ENCODE measurements at regions not wholly inside any gene's neighbourhood (a gene's known extent, or its start where the extent isn't known, plus 50 kb on each side); places are given as distances from the start of the nearest gene placed in this dataset.

GRCh38 chr6:113458368-113459010 lies 398.7 kb upstream of the MARCKS start:
- Histone ChIP-seq H3K27me3 (ENCODE audit: insufficient read depth, poor library complexity, severe bottlenecking) (no peaks in the 10 kb centered on the region), H3K4me3 (replicated peaks; ENCODE audit: insufficient read depth, low read length) (no peak overlapping the region), H3K27ac (replicated peaks) (no peak overlapping the region)
- TF ChIP-seq REST (IDR thresholded peaks at IDR 0.05; ENCODE audit: insufficient replicate concordance, low read depth) (no peak), SPI1 (IDR thresholded peaks at IDR 0.05; ENCODE audit: borderline replicate concordance, low read depth) (no peak), POLR2AphosphoS5 (IDR thresholded peaks at IDR 0.05; ENCODE audit: low read depth) (no peak), GABPA (IDR thresholded peaks at IDR 0.05; ENCODE audit: low read depth) (no peak)
- TF ChIP-seq, protein P1, sequence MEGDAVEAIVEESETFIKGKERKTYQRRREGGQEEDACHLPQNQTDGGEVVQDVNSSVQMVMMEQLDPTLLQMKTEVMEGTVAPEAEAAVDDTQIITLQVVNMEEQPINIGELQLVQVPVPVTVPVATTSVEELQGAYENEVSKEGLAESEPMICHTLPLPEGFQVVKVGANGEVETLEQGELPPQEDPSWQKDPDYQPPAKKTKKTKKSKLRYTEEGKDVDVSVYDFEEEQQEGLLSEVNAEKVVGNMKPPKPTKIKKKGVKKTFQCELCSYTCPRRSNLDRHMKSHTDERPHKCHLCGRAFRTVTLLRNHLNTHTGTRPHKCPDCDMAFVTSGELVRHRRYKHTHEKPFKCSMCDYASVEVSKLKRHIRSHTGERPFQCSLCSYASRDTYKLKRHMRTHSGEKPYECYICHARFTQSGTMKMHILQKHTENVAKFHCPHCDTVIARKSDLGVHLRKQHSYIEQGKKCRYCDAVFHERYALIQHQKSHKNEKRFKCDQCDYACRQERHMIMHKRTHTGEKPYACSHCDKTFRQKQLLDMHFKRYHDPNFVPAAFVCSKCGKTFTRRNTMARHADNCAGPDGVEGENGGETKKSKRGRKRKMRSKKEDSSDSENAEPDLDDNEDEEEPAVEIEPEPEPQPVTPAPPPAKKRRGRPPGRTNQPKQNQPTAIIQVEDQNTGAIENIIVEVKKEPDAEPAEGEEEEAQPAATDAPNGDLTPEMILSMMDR (IDR thresholded peaks at IDR 0.05; ENCODE audit: insufficient read depth, low read length): no peak
- no peak for DNase-seq (ENCODE audit: low read depth in 1 of 2, low spot score in 1 of 2)

GRCh38 chr6:113461153-113461932 lies 395.8 kb upstream of the MARCKS start:
- no peak for DNase-seq (ENCODE audit: low read depth in 1 of 2, low spot score in 1 of 2)
- TF ChIP-seq GABPA (IDR thresholded peaks at IDR 0.05; ENCODE audit: low read depth) (no peak), REST (IDR thresholded peaks at IDR 0.05; ENCODE audit: insufficient replicate concordance, low read depth) (no peak), POLR2AphosphoS5 (IDR thresholded peaks at IDR 0.05; ENCODE audit: low read depth) (no peak), SPI1 (IDR thresholded peaks at IDR 0.05; ENCODE audit: borderline replicate concordance, low read depth) (no peak)
- TF ChIP-seq, protein P1 (IDR thresholded peaks at IDR 0.05; ENCODE audit: insufficient read depth, low read length): no peak

DNA sequence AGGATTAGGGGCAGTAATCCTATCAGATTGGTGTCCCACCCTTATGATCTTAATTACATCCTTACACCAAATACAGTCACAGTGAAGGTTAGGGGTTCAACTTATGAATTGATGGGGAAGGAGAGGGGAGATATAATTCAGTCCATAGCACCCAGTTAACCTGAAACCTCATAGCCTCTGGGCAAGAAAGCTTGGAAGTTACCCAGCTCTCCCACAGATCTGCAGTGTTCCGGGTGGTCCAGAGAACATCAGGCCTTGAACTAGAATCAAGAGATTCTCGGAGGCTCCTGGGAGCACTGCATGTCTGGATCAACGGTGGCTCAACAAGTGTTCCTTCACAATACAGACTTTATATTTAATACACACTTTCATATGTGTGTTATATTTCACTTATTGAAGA lies 392.6 kb upstream of the MARCKS start:
- Histone ChIP-seq H3K27ac (replicated peaks) (no peak overlapping the region), H3K27me3 (ENCODE audit: insufficient read depth, poor library complexity, severe bottlenecking) (no peaks in the 10 kb centered on the region), H3K4me3 (replicated peaks; ENCODE audit: insufficient read depth, low read length) (no peak overlapping the region)
- TF ChIP-seq REST (IDR thresholded peaks at IDR 0.05; ENCODE audit: insufficient replicate concordance, low read depth): no peak
- no peak for TF ChIP-seq POLR2AphosphoS5 (IDR thresholded peaks at IDR 0.05; ENCODE audit: low read depth)
- TF ChIP-seq SPI1 (IDR thresholded peaks at IDR 0.05; ENCODE audit: borderline replicate concordance, low read depth): no peak
- TF ChIP-seq GABPA (IDR thresholded peaks at IDR 0.05; ENCODE audit: low read depth): no peak
- TF ChIP-seq, protein P1 (IDR thresholded peaks at IDR 0.05; ENCODE audit: insufficient read depth, low read length): no peak
- DNase-seq (ENCODE audit: low read depth in 1 of 2, low spot score in 1 of 2): no peak

More at GRCh38 chr6:113461153-113461932, 395.8 kb upstream of the MARCKS start:
- no peaks in the 10 kb centered on the region for H3K27me3 ChIP-seq (ENCODE audit: insufficient read depth, poor library complexity, severe bottlenecking)
- no peak overlapping the region for H3K27ac ChIP-seq (replicated peaks)
- no peak overlapping the region for H3K4me3 ChIP-seq (replicated peaks; ENCODE audit: insufficient read depth, low read length)
